ENCODE measurements at regions not wholly inside any gene's neighbourhood (a gene's known extent, or its start where the extent isn't known, plus 50 kb on each side); places are given as distances from the start of the nearest gene placed in this dataset.
"Not testable (repeated sequence)": the region's sequence is repeated elsewhere in the genome, so short reads cannot be mapped to it uniquely, and the experiment has no call there.

- Histone ChIP-seq H3K27ac (ENCODE audit: low read depth, low read length) (no peak overlapping the region), H3K23ac (ENCODE audit: low read length) (no peak overlapping the region)
- peak; percentile 78 for DNase-seq
These were observed 141.7 kb downstream of the ARL4C start for GRCh38 chr2:234355021-234355720.

GRCh38 chr2:234352270-234352669 is 144.6 kb downstream of the ARL4C start:
- H2BK15ac ChIP-seq (replicated peaks; ENCODE audit: low read depth) = no peak overlapping the region
- WGBS (ENCODE audit: extremely low coverage, insufficient coverage, low lambda C conversion rate) = no CpG with 5 or more reads among the region's 7 CpGs

More at GRCh38 chr2:234355021-234355720, 141.7 kb downstream of the ARL4C start:
- H2BK15ac ChIP-seq (replicated peaks; ENCODE audit: low read depth) = no peak overlapping the region
- H2BK120ac ChIP-seq (ENCODE audit: low read depth, low read length) = no peak overlapping the region
- H3K27me3 ChIP-seq (ENCODE audit: insufficient read depth, low read length, poor library complexity) = no peaks in the 10 kb centered on the region
- no peak overlapping the region for H3K9ac ChIP-seq (ENCODE audit: low read length)
- no peaks in the 10 kb centered on the region for H3K79me2 ChIP-seq (ENCODE audit: control insufficient read depth, insufficient read depth, low read length)
- no peak overlapping the region for H3K4ac ChIP-seq (ENCODE audit: low read depth, low read length)
- no peak overlapping the region for H3K18ac ChIP-seq (ENCODE audit: low read length)
- H3K4me2 ChIP-seq (ENCODE audit: low read length) = no peak overlapping the region
- H3K4me1 ChIP-seq (ENCODE audit: control insufficient read depth, low read depth, low read length) = no peaks in the 10 kb centered on the region
- no peaks in the 10 kb centered on the region for H3K79me1 ChIP-seq (ENCODE audit: low read length)
- H3K56ac ChIP-seq (ENCODE audit: low read length) = no peak overlapping the region
- H2BK5ac ChIP-seq (ENCODE audit: low read length) = no peak overlapping the region
- no CpG with 5 or more reads among the region's 12 CpGs for WGBS (ENCODE audit: extremely low coverage, insufficient coverage, low lambda C conversion rate)
- H4K5ac ChIP-seq (ENCODE audit: low read length) = no peak overlapping the region
- H2AK5ac ChIP-seq (ENCODE audit: low read length) = no peak overlapping the region
- no peak overlapping the region for H4K8ac ChIP-seq (ENCODE audit: low read depth, low read length)
- no peaks in the 10 kb centered on the region for H3K36me3 ChIP-seq (ENCODE audit: control insufficient read depth, insufficient read depth, low read length)
- no peak overlapping the region for H3K4me3 ChIP-seq (ENCODE audit: low read length)

GRCh38 chr2:234351866-234352265 is 145.0 kb downstream of the ARL4C start:
- not testable (repeated sequence) for H3K36me3 ChIP-seq (ENCODE audit: control insufficient read depth, insufficient read depth, low read length); H4K8ac ChIP-seq (ENCODE audit: low read depth, low read length); DNase-seq; H3K4me1 ChIP-seq (ENCODE audit: control insufficient read depth, low read depth, low read length); H3K4me2 ChIP-seq (ENCODE audit: low read length); H3K4ac ChIP-seq (ENCODE audit: low read depth, low read length); H2BK15ac ChIP-seq (replicated peaks; ENCODE audit: low read depth); H2BK5ac ChIP-seq (ENCODE audit: low read length); H3K4me3 ChIP-seq (ENCODE audit: low read length); H3K79me2 ChIP-seq (ENCODE audit: control insufficient read depth, insufficient read depth, low read length); H3K23ac ChIP-seq (ENCODE audit: low read length); H3K9ac ChIP-seq (ENCODE audit: low read length); H2AK5ac ChIP-seq (ENCODE audit: low read length); H3K56ac ChIP-seq (ENCODE audit: low read length); H3K27me3 ChIP-seq (ENCODE audit: insufficient read depth, low read length, poor library complexity); H3K27ac ChIP-seq (ENCODE audit: low read depth, low read length); H2BK120ac ChIP-seq (ENCODE audit: low read depth, low read length); H3K18ac ChIP-seq (ENCODE audit: low read length); H4K5ac ChIP-seq (ENCODE audit: low read length); H3K79me1 ChIP-seq (ENCODE audit: low read length)
- WGBS (ENCODE audit: extremely low coverage, insufficient coverage, low lambda C conversion rate) = no CpG with 5 or more reads among the region's 10 CpGs

More at GRCh38 chr2:234352270-234352669, 144.6 kb downstream of the ARL4C start:
- Histone ChIP-seq H2BK120ac (ENCODE audit: low read depth, low read length) (no peak overlapping the region), H2AK5ac (ENCODE audit: low read length) (no peak overlapping the region), H3K18ac (ENCODE audit: low read length) (no peak overlapping the region), H3K9ac (ENCODE audit: low read length) (no peak overlapping the region), H3K36me3 (ENCODE audit: control insufficient read depth, insufficient read depth, low read length) (no peaks in the 10 kb centered on the region), H2BK5ac (ENCODE audit: low read length) (no peak overlapping the region), H3K4me2 (ENCODE audit: low read length) (no peak overlapping the region), H3K4me3 (ENCODE audit: low read length) (no peak overlapping the region), H3K27ac (ENCODE audit: low read depth, low read length) (no peak overlapping the region), H3K79me1 (ENCODE audit: low read length) (no peaks in the 10 kb centered on the region), H3K4ac (ENCODE audit: low read depth, low read length) (no peak overlapping the region), H3K56ac (ENCODE audit: low read length) (no peak overlapping the region), H4K8ac (ENCODE audit: low read depth, low read length) (no peak overlapping the region), H3K27me3 (ENCODE audit: insufficient read depth, low read length, poor library complexity) (no peaks in the 10 kb centered on the region), H3K4me1 (ENCODE audit: control insufficient read depth, low read depth, low read length) (no peaks in the 10 kb centered on the region), H3K23ac (ENCODE audit: low read length) (no peak overlapping the region), H3K79me2 (ENCODE audit: control insufficient read depth, insufficient read depth, low read length) (no peaks in the 10 kb centered on the region), H4K5ac (ENCODE audit: low read length) (no peak overlapping the region)
- DNase-seq = no peak

GRCh38 chr2:234348081-234348480 is 148.8 kb downstream of the ARL4C start:
- H3K4me1 ChIP-seq (ENCODE audit: control insufficient read depth, low read depth, low read length) = no peaks in the 10 kb centered on the region
- no peak overlapping the region for H4K5ac ChIP-seq (ENCODE audit: low read length)
- no peak overlapping the region for H4K8ac ChIP-seq (ENCODE audit: low read depth, low read length)
- no peak overlapping the region for H3K4me3 ChIP-seq (ENCODE audit: low read length)
- no peaks in the 10 kb centered on the region for H3K79me1 ChIP-seq (ENCODE audit: low read length)
- no peaks in the 10 kb centered on the region for H3K27me3 ChIP-seq (ENCODE audit: insufficient read depth, low read length, poor library complexity)
- no peak overlapping the region for H2AK5ac ChIP-seq (ENCODE audit: low read length)
- no peak overlapping the region for H2BK15ac ChIP-seq (replicated peaks; ENCODE audit: low read depth)
- no peak overlapping the region for H3K23ac ChIP-seq (ENCODE audit: low read length)
- no peak overlapping the region for H3K27ac ChIP-seq (ENCODE audit: low read depth, low read length)
- H3K18ac ChIP-seq (ENCODE audit: low read length) = no peak overlapping the region
- no CpG with 5 or more reads among the region's 9 CpGs for WGBS (ENCODE audit: extremely low coverage, insufficient coverage, low lambda C conversion rate)
- H3K4ac ChIP-seq (ENCODE audit: low read depth, low read length) = no peak overlapping the region
- no peak overlapping the region for H2BK5ac ChIP-seq (ENCODE audit: low read length)
- DNase-seq = no peak
- no peaks in the 10 kb centered on the region for H3K36me3 ChIP-seq (ENCODE audit: control insufficient read depth, insufficient read depth, low read length)
- no peak overlapping the region for H3K9ac ChIP-seq (ENCODE audit: low read length)
- H3K4me2 ChIP-seq (ENCODE audit: low read length) = no peak overlapping the region
- H2BK120ac ChIP-seq (ENCODE audit: low read depth, low read length) = no peak overlapping the region
- H3K56ac ChIP-seq (ENCODE audit: low read length) = no peak overlapping the region
- H3K79me2 ChIP-seq (ENCODE audit: control insufficient read depth, insufficient read depth, low read length) = no peaks in the 10 kb centered on the region

GRCh38 chr2:234345921-234346320 is 151.0 kb downstream of the ARL4C start:
- Histone ChIP-seq H4K5ac (ENCODE audit: low read length) (no peak overlapping the region), H2BK120ac (ENCODE audit: low read depth, low read length) (no peak overlapping the region), H2BK15ac (replicated peaks; ENCODE audit: low read depth) (no peak overlapping the region), H3K4ac (ENCODE audit: low read depth, low read length) (no peak overlapping the region), H3K4me2 (ENCODE audit: low read length) (no peak overlapping the region), H4K8ac (ENCODE audit: low read depth, low read length) (no peak overlapping the region), H3K79me2 (ENCODE audit: control insufficient read depth, insufficient read depth, low read length) (no peaks in the 10 kb centered on the region), H2BK5ac (ENCODE audit: low read length) (no peak overlapping the region), H3K56ac (ENCODE audit: low read length) (no peak overlapping the region), H2AK5ac (ENCODE audit: low read length) (no peak overlapping the region), H3K9ac (ENCODE audit: low read length) (no peak overlapping the region), H3K27me3 (ENCODE audit: insufficient read depth, low read length, poor library complexity) (no peaks in the 10 kb centered on the region), H3K27ac (ENCODE audit: low read depth, low read length) (no peak overlapping the region), H3K18ac (ENCODE audit: low read length) (no peak overlapping the region), H3K4me1 (ENCODE audit: control insufficient read depth, low read depth, low read length) (no peaks in the 10 kb centered on the region), H3K4me3 (ENCODE audit: low read length) (no peak overlapping the region), H3K79me1 (ENCODE audit: low read length) (no peaks in the 10 kb centered on the region), H3K36me3 (ENCODE audit: control insufficient read depth, insufficient read depth, low read length) (no peaks in the 10 kb centered on the region), H3K23ac (ENCODE audit: low read length) (no peak overlapping the region)
- no peak for DNase-seq
- no CpG with 5 or more reads among the region's 5 CpGs for WGBS (ENCODE audit: extremely low coverage, insufficient coverage, low lambda C conversion rate)

GRCh38 chr2:234344012-234344411 is 152.9 kb downstream of the ARL4C start:
- Histone ChIP-seq H3K23ac (ENCODE audit: low read length) (no peak overlapping the region), H2BK5ac (ENCODE audit: low read length) (no peak overlapping the region), H3K4me3 (ENCODE audit: low read length) (no peak overlapping the region), H3K27me3 (ENCODE audit: insufficient read depth, low read length, poor library complexity) (no peaks in the 10 kb centered on the region), H3K18ac (ENCODE audit: low read length) (no peak overlapping the region), H3K79me2 (ENCODE audit: control insufficient read depth, insufficient read depth, low read length) (no peaks in the 10 kb centered on the region), H3K4me2 (ENCODE audit: low read length) (no peak overlapping the region), H3K79me1 (ENCODE audit: low read length) (no peaks in the 10 kb centered on the region), H4K5ac (ENCODE audit: low read length) (no peak overlapping the region), H3K27ac (ENCODE audit: low read depth, low read length) (no peak overlapping the region), H3K4me1 (ENCODE audit: control insufficient read depth, low read depth, low read length) (no peaks in the 10 kb centered on the region), H2BK15ac (replicated peaks; ENCODE audit: low read depth) (no peak overlapping the region), H3K4ac (ENCODE audit: low read depth, low read length) (no peak overlapping the region), H3K9ac (ENCODE audit: low read length) (no peak overlapping the region), H4K8ac (ENCODE audit: low read depth, low read length) (no peak overlapping the region), H2AK5ac (ENCODE audit: low read length) (no peak overlapping the region), H3K36me3 (ENCODE audit: control insufficient read depth, insufficient read depth, low read length) (no peaks in the 10 kb centered on the region), H3K56ac (ENCODE audit: low read length) (no peak overlapping the region), H2BK120ac (ENCODE audit: low read depth, low read length) (no peak overlapping the region)
- WGBS (ENCODE audit: extremely low coverage, insufficient coverage, low lambda C conversion rate) = no CpG with 5 or more reads among the region's 2 CpGs
- peak; percentile 51 for DNase-seq

Data from mesendoderm (in vitro differentiated cells).